Activated CD4-positive, alpha-beta T cell treated with anti-CD3 and anti-CD28 coated beads for 1 hour (primary cell): ENCODE measurements at regions not wholly inside any gene's neighbourhood (a gene's known extent, or its start where the extent isn't known, plus 50 kb on each side); places are given as distances from the start of the nearest gene placed in this dataset.
"Not testable (repeated sequence)": the region's sequence is repeated elsewhere in the genome, so short reads cannot be mapped to it uniquely, and the experiment has no call there.

Source experiments
- DNase-seq: peaks from one replicate; pipeline ENCODE4 v3.0.0-alpha.2; 2020

DNA sequence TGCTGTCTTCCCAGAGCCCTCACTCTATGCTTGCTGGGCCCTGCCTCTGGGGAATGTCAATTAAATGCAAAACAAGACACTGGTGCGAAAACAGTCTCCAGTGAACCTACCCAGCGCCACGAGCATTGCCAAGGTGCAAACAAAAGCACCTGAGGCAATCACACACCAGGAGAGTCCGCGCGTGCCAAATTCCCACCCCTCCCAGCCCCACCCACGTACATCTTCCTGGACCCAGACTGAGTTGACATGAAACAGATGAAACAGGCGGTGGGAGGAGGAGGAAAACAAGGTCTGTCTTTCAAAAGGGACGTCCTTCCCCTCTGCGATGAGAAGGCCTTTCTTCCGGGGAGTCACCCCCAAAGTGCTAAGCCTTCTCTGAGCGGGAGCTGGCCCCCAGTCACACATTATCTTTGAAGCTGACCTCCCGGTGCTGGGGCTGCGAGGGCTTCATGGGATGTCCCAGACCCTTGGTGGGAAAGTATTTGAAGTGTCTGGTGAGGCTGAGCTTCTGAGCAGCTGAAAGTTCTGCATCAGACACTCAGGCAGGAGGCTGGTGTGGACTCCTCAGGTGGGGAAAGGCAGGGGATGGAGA lies 200.4 kb downstream of the AXIN2 start:
- DNase-seq: no peak

DNA sequence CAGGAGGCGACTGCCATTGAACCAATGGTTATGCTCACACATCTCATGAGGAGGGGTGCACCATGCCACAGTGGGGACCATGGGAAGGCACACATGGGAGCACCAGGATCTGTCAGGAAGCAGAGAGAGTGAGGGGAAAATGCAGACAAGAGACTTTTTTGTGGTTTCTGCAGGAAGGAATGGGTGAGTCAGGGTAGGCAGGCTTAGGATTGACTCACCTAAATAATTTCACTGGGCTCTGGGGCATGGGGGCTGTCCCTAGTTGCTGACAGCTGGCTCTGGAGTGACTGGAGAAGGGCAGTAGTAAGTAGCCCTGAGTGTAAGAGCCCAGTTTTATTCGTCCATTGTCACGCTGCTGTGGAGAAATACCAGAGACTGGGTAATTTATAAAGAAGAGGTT lies 202.4 kb downstream of the AXIN2 start:
- no peak for DNase-seq

DNA sequence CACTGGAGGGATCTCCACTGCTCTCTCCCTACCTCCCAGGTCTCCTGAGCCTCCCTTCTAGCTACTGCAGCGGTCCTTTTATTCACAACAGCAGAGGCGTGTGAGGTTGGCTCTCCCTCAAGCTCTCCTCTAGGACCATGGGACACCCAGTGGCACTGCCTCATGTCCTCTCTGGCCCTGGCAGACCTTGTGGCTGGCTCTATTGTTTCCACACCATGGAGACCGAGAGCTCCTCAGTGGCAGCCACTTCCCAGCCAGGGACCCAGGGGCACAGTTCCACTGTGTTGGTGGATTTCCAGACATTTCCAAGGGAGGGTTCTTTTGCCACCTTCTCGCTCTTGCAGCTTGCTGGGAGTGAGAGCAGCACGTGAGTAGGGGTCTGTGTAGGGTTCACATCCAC lies 204.9 kb downstream of the AXIN2 start:
- DNase-seq: no peak

DNA sequence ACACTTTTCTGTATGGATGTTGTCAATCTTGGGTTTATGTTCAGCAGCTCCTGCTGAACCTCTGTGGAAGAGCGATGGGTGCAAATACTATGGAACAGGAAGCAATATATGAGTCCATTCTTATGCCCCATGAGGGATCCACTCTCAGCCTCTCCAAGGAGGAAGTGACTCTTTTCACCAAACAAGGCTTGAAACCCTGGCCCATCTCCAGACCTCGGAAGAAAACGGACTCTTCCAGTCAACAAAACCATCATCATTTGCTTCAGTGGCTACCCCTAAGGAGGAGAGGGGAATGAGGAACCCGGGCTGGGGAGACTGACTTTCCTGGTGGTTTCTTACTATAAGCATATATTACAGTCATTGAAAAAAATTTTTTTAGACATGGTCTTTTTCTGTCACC lies 206.2 kb downstream of the AXIN2 start:
- no peak for DNase-seq

DNA sequence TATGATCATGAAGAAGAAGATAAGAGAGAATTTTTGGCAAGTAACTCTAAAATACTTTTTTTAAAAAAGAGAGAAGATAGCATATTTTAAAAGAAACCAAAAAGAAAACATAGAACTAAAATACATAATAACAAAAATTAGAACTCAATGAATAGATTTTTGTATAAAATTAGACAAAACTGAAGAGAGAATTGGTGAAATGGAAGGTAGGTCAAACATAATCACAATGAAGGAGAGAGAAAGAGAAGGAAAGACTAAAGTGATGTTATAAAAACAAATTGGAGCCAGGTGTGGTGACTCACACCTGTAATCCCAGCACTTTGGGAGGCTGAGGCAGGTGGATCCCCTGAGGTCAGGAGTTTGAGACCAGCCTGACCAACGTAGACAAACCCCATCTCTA lies 211.5 kb downstream of the AXIN2 start:
- DNase-seq: no peak

DNA sequence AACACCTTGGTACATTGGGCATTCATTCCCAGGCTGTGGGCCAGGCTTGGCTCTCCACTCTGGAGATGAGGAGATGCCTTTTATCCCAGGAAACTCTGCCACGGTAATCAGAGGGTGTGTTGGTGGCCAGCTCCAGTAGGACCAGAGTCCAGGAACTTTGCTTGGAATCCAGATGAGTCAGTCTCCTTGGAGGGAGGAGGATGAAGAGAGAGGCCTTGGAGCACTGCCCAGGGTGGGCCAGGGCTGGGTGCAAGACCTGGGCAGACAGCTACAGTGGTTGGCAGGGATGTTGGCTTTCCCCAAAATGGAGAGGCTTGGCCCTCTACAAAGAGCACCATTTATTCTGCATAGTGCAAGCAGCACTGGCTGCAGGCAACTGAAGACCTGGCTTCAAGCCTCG lies 209.0 kb downstream of the RGS9 start:
- no peak for DNase-seq

DNA sequence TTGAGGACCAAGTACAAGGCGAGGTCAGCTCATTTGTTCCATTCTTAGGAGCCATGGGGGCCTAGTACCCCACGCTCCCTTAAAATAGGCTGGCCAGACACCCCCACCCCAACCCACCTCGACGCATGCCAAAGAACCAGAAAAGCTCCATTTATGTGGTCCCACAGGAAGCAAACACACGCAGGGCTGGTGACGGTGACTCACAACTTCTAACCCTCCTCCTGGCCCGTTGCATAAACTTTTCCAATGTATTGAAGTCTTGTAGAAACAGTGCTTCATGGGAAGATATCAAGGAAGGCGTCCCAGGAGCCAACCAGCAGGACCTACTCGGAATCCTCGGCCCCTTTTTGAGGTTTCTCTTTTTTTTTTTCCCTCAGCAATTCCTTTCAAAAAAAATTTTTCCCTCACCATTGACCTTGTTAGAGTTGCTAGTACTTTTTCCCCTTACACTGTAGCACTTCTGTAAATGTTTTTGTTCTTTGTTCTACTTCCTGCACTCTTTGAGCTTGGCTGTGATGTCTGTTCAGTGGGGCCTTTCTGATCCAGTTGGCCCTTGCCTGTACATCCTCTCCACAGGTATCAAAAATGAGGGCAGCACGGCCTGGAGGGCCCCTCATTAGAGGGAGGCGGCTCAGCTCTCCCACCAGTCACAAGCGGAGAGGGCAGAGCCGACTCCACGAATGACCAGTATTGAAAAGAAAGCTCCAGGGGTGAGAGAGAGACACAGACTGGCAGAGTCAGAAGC lies 208.3 kb downstream of the RGS9 start:
- DNase-seq: peak; percentile 11

DNA sequence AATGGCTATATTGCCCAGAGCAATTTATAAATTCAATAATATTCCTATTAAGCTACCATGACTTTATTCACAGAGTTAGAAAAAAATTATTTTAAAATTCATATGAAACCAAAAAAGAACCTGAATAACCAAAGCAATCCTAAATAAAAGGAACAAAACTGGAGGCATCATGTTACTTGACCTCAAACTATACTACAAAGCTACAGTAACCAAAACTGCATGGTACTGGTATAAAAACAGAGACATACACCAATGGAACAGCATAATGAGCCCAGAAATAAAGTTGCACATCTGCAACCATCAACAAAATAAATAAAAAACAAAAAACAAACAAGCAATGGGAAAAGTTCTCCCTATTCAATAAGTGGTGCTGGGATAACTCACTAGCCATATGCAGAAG lies 203.2 kb downstream of the RGS9 start:
- no peak for DNase-seq

DNA sequence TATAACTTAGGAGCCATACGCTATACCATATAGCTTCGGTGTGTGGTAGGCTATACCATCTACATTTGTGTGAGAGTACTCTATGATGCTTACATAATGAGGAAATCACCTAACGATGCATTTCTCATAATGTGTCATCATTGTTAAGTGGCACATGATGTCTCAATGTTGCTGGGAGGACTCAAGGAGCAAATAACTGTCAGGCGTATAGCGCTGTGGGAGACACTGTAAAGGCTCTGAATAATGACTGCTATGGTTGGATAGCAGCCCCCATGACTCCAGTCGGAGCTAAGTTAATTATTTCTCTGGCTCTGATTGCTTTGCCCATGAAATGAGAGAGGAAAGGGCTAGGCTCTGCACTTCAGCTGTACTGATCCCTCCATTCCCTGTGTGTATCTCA lies 197.2 kb downstream of the RGS9 start:
- no peak for DNase-seq

DNA sequence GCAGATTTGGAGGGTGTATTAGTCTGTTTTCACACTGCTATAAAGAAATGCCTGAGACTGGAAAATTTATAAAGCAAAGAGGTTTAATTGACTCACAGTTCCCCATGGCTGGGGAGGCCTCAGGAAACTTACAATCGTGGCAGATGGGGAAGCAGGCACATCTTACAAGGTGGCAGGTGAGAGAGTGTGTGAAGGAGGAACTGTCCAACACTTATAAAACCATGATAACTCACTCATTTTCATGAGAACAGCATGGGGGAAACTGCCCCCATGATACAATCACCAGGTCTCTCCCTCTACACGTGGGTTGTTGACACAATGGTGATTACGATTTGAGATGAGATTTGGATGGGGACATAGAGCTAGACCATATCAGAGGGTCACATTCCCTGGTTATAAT lies 195.6 kb downstream of the RGS9 start:
- DNase-seq: no peak

DNA sequence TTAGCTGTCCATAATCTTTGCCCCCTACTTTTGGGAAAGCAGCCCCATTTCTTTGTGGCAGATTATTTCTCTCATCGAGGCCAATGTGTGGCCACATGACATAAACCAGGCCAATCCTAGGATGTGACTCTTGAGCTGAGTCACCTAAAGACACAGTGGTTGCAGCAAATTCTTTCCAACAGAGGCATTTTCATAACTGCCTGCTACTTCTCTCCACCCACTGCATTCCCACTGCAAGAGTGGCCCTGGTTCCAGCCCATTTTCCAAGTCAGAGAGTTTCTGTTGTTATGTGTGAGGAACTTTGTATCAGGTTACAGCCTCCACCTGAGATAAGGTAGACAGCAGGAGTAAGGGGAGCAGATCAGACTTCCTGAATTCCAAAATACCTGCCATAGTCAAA lies 195.2 kb downstream of the RGS9 start:
- DNase-seq: no peak

DNA sequence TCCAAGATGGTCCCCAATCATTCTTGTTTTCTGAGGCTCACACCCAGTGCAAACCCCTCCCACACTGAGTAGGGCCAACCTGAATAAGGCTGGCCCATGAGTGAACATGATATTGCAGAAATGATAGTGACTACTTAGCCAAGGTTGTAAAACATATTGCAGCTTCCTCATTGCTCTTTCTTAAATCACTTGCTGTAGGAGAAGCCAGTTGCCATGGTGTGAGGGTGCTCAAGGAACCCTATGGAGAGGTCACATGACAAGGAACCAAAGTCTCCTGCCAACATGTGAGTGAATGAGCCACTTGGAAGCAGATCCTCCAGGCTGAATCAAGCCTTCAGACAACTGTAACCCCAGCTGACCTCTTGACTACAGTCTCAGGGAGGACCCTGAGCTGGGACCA lies 191.4 kb downstream of the RGS9 start:
- DNase-seq: no peak

DNA sequence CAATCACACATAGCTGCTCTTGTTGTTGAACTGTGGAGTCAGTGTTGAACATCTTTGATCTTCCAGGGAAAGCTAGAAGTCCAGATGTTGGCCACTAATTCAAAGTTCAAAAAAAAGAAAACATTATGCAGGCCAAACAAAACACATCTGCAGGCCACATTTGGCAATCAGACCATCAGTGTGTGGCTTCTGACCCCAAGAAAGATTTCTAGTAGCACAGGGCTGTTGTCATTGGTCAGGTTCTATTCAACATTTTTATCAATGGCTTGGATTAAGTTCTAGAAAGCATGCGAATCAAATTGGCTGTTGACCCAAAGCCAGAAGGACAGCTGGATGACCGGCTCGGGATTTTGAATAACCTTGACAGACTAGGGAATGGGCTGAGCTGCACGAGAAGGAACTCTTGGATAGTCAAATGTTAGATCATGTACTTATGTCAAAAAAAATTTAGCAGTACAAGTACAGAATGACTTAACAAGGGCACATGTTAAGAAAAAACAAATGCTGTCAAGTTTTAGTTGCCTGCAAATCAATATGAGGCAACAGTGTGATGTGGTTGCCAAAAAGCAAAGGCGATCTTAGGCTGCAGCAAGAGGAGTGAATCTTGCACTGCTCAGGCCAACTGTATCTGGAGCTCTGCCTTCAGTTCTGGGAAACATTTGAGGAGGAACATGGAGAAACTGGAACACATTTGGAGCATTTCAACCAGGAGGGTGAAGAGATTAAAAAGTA lies 187.6 kb downstream of the RGS9 start:
- DNase-seq: no peak

DNA sequence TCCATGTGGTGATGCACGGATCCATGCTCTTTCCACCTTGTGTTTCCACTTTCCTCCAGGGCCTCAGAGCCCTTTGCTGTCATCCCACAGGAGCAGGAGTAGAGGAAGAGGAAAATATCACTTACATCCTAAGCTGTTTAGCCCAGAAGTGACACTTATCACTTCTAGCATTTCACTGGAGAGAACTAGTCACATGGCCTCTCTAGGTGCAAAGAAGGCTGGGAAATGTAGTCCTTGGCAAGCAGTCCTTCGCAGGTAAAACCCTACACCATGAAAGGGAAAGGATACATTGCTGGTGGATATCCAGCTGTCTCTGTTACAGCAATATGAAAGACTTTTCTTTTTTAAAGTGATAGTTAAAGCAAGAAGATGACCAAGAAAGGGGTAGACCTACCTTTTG lies 185.9 kb downstream of the RGS9 start:
- DNase-seq: no peak

DNA sequence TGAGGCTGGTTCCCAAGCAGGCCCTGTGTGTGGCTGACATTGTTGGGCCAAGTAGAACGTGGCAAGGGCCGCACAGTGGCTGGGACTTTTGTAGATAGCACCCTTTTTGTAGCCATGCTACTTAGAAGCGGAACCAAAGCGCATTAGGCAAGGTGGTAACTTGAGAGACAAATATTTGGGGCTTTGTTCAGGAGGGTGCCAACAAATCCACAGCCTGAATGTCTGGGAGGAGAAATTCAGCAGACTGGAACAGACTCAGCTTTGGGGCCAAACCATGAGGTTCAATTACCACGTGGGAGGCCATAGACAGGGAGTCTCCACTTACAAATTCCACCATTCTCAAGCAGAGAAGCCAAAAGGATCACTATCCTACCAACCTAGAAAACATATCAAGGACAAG lies 183.7 kb downstream of the RGS9 start:
- DNase-seq: no peak

DNA sequence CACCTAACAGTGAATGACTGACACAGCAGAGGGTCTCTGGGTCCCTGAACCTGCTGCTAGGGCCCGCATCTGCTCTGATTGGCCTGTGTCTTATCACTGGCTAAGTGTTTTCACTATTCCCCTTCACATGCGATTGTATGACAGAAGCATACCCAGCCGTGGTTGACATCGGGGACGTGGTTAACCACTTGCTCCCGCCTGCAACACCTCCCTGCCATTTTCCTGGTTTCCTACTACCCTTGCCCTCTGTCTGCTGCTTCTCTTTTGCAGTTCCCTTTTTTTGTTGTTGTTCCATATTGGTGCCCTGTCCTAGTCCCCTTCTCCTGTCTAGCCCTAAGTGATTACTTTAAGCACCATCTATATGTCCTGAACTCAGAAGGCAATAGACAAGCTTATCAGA lies 177.0 kb downstream of the RGS9 start:
- DNase-seq: no peak

DNA sequence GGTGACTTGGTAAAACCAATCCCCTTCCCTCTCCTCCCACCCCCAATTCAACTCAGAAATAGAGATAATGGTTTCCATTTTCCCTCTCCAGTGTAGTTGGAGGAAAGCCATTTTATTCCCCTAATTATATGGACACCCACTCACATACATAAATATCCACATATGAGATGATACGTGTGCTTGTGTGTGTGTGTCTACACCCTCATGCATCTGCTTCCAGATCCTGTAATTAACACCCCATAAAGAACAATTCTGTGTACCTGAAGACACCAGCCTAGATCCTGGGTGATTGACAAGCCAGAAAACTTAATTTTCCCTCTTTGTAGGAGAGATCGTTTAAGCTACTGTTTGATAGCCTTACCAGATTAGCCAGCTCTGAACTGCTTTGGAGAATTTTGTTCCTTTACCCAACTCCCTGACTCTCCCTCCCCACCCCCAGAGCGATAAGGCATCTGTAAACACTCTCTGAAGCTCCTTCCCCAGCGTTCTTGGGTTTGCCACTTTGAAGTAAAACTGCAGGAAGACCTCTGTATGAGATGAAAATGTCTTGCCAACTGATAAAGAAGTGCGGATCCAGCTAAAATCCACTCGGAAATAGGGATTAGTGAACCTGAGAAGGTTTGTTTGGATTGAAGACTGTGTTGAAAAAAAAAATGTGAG lies 175.7 kb downstream of the RGS9 start:
- no peak for DNase-seq

DNA sequence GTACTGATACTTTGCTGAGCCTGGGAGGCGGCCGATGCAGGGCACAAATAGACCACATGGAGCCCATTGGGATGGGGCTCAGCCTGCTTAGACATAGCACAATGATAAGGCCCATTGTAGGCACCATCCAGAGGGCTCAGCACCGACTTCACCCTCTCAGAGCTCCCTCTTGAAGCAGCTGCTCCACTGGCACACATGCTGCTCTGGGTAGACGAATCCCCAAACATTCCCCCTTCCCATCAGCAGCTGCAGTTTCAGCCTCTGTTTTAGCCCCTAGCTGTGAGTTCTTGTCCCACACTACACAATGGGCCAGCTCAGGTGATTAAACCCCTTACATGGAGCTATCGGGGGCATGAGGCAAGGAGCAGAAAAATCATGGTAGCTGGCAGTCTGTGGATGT lies 174.1 kb downstream of the RGS9 start:
- DNase-seq: no peak

DNA sequence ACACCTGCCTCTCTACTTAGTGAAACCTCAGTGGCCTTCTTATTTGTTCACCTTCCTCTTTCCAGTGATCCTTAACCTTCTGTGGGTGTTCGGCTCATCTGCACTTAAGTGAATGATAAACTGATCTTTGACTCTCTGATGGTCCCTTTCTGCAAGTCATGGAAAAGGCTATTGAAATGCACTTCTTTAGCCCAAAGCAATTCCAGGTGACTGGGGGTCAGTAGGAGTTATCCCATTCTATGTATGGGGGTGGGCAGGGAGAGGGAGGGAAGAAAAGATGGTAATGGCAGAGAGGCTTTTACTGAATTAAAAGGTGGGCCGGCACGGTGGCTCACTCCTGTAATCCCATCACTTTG lies 170.8 kb downstream of the RGS9 start:
- no peak for DNase-seq

DNA sequence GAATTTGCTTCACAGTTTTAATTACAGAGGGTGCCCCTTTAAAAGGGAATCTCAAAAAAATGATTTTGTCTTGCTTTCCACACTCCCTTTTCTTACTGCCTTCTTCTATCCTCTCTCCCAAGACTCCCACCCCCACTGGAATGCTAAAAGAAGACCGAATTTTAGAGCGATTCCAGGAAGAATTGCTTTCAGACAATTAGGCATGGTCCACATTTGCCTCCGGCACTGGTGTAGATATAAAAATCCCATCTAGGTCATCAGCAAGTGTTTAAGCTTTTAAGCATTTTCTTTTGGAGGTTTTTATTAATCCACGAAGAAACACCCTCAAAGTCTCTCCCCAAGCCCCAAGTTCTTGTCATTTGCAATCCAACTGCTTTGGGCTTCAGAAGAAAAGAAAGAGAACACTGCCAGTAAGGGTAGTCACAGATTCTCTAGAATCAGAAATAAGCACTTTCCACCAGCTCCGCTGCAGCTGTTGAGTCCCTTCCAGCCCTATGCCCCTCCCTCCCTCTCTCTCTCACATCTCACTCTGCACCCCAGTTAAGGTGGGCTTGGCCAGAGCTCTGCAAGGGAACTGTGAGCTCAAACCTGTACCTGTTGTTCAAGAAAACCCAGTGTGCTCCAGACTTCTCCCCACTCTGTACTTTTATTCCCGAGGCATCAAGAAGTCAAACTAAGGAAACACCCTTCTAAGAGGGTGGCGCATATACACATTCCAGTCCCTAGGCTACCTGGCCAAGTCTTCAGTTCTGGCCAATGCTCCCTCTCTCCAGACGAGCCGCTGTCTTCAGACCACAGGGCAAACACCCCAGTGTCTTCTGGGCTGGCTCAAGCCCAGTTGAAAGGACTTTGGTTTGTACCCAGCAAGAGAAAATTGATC lies 170.2 kb downstream of the RGS9 start:
- no peak for DNase-seq

DNA sequence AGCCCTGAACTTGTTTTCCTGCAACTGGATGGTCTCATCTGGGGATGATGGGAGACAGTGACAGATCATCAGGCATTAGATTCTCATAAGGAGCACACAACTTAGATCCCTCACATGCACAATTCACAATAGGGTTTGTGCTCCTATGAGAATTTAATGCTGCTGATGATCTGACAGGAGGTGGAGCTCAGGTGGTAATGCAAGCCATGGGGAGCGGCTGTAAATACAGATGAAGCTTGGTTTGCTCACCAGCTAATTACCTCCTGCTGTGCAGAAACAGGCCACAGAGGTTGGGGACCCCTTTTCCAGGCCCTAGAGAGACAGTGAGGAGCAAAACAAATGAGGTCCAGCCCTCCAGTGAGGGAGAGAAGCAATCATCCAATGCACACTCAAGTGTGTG lies 168.6 kb downstream of the RGS9 start:
- no peak for DNase-seq

DNA sequence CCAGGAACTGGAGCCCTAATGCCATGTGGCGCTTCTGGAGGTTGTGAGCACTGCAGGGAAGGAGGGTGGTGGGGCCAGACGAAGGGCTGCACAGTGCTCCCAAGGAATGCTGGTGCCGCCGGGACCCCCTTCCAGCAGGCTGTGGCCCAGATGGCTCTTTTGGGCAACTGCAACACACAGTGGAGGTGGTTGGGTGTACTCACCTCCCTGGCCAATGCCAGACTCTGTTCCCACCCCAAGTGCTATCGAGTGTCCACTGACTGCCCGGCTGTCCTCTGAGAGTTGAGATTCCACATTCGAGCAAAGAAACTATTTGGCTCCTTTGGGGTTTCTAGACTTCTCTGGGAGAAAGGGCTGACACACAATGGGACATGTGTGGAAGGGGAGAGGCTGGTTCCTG lies 167.9 kb downstream of the RGS9 start:
- DNase-seq: no peak

DNA sequence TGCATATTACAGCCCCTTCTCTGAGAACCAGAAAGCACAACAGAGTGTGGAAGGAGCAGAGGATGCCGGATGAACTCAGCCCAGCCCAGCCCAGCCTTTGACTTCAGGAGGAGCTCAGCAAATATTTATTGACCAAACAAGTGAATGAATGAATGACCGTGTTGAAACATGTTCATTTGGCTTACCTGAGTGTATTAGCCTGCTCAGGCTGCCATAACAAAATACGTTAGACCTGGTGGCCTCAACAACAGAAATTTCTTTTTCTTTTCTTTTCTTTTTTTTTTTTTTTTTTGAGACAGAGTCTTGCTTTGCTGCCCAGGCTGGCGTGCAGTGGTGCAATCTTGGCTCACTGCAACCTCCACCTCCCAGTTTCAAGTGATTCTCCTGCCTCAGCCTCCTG lies 164.7 kb downstream of the RGS9 start:
- not testable (repeated sequence) for DNase-seq
